Activated T-cell treated with anti-CD3 and anti-CD28 coated beads, Interleukin-2, amount 50 U/mL, for 72 hours (primary cell): ENCODE measurements at regions not wholly inside any gene's neighbourhood (a gene's known extent, or its start where the extent isn't known, plus 50 kb on each side); places are given as distances from the start of the nearest gene placed in this dataset.
"Not testable (repeated sequence)": the region's sequence is repeated elsewhere in the genome, so short reads cannot be mapped to it uniquely, and the experiment has no call there.

Experiments used
- ATAC-seq, 2 donors: fragments of 150-1000 bp; cut with Tn5 transposase; replicated peaks in 1 of 2; 2 replicates each; pipeline ENCODE4 v1.10.0; 2021; ENCODE audit warnings: moderate library complexity in 2 of 2, mild to moderate bottlenecking in 1 of 2
- DNase-seq, 2 donors: peaks; one replicate each; pipeline ENCODE4 v3.0.0; 2021 to 2022; ENCODE audit warnings: mixed read lengths in 1 of 2
- H3K27ac Mint-ChIP-seq: one replicate; pipeline ENCODE4 v1.8.0; 2022; ENCODE audit warnings: mild to moderate bottlenecking, moderate library complexity, mixed read lengths
- H3K27me3 Mint-ChIP-seq: one replicate; pipeline ENCODE4 v1.8.0; 2022; ENCODE audit warnings: low read depth, mixed read lengths
- H3K36me3 Mint-ChIP-seq, 2 donors: one replicate each; pipeline ENCODE4 v1.8.0; 2022; ENCODE audit warnings: mixed read lengths in 2 of 2, mild to moderate bottlenecking in 1 of 2; ENCODE audit not compliant: insufficient read depth in 2 of 2
- H3K4me1 Mint-ChIP-seq: one replicate; pipeline ENCODE4 v1.8.0; 2022; ENCODE audit warnings: low read depth, mixed read lengths
- H3K4me3 Mint-ChIP-seq, 2 donors: one replicate each; pipeline ENCODE4 v1.8.0; 2022; ENCODE audit warnings: mild to moderate bottlenecking in 2 of 2, mixed read lengths in 2 of 2, moderate library complexity in 2 of 2
- H3K9me3 Mint-ChIP-seq, 2 donors: one replicate each; pipeline ENCODE4 v1.8.0; 2022; ENCODE audit warnings: mixed read lengths in 2 of 2

DNA sequence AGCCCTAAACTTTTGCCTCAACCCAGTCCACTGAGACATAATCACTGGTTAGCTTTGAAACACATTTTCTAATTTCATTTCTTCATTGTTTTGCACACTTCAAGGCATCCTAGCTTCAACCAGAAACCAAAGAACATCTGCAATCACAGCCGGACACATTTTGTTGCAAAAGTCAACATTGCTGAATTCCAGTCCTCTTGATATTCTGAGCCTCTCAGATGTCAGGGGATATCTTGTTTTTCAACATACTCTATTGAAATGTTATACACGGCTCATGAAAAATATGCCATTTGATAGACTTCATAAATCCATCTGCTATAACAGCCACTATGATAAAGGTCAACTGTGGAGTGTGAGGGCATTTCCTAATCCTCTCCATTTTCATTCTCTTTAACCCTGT lies 241.6 kb upstream of the PUDP start:
- Mint-ChIP-seq H3K4me1 (no peaks in the 10 kb centered on the region), H3K36me3 (no peaks in the 10 kb centered on the region), H3K27me3 (no peaks in the 10 kb centered on the region), H3K9me3 (peaks cover 2 to 7% of the 10 kb centered on the region in 2 donors), H3K4me3 (no peak overlapping the region), H3K27ac (no peak overlapping the region)
- DNase-seq, result no peak
- ATAC-seq, result no peak

DNA sequence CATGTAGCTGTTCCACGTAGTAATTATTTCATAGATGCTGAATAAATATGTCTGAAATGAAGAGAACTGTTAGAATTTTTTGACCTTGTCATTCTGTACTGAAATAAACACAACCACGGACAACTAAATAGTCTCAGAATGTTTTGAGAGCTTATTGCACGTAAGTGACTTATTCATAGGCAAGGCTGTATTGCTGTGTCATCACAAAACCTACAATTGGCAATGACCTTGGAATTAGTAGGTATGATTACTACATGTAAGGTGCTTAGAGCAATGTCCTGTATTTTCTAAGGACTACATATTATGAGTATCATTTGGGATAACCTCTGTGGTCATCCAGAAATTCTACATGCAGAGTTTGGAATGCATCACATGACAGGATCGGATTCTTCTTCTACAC lies 237.2 kb upstream of the PUDP start:
- DNase-seq, result no peak
- Mint-ChIP-seq H3K27me3 (no peaks in the 10 kb centered on the region), H3K36me3 (no peaks in the 10 kb centered on the region), H3K9me3 (peaks cover 0 to 3% of the 10 kb centered on the region in 2 donors), H3K4me1 (no peaks in the 10 kb centered on the region), H3K27ac (no peak overlapping the region), H3K4me3 (no peak overlapping the region)
- no peak for ATAC-seq

- ATAC-seq, result no peak
- H3K4me1 Mint-ChIP-seq, result no peaks in the 10 kb centered on the region
- DNase-seq, result no peak
- H3K36me3 Mint-ChIP-seq, result peaks cover 2 to 6% of the 10 kb centered on the region in 2 donors
- no peaks in the 10 kb centered on the region for H3K27me3 Mint-ChIP-seq
- peaks cover 7 to 12% of the 10 kb centered on the region in 2 donors for H3K9me3 Mint-ChIP-seq
- H3K4me3 Mint-ChIP-seq, result no peak overlapping the region
- H3K27ac Mint-ChIP-seq, result no peak overlapping the region
These were observed 230.5 kb upstream of the PUDP start for GRCh38 chrX:7378406-7378805.

DNA sequence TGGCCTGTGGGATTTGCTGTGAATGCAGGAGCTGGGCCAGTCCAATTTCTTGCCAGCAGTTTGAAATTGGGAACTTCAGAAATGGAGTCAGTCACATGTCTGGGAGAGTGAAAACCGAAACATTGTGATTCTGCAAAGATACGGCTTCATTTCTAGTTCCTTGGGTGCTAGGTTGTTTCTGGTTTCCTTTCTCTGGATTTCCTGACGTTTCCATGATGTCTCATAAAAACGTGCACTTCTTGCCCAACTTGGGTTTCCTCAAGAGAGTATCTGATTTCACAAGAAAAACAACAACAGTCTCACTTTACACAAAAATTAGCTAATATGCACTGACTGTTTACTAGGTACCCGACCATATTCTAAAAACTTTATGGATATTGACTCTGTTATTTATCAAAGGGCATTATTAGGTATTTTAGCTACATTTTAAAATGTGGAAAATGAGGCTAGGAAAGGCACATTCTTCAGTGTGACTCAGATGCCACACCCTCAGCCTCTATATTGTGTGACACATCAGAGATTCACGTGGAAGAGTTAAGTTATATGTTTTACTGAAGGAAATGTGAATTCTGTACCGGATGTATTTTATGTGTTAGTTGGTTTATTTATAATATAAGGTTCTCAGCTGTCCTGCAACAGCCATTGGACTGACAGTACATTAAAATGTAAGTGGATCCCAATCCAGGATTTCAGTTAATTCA lies 225.0 kb upstream of the PUDP start:
- H3K9me3 Mint-ChIP-seq, result peaks cover 7 to 11% of the 10 kb centered on the region in 2 donors
- H3K27ac Mint-ChIP-seq, result no peak overlapping the region
- DNase-seq, result no peak
- no peaks in the 10 kb centered on the region for H3K4me1 Mint-ChIP-seq
- no peak overlapping the region for H3K4me3 Mint-ChIP-seq
- no peaks in the 10 kb centered on the region for H3K27me3 Mint-ChIP-seq
- no peak for ATAC-seq
- H3K36me3 Mint-ChIP-seq, result peaks cover 2 to 7% of the 10 kb centered on the region in 2 donors

DNA sequence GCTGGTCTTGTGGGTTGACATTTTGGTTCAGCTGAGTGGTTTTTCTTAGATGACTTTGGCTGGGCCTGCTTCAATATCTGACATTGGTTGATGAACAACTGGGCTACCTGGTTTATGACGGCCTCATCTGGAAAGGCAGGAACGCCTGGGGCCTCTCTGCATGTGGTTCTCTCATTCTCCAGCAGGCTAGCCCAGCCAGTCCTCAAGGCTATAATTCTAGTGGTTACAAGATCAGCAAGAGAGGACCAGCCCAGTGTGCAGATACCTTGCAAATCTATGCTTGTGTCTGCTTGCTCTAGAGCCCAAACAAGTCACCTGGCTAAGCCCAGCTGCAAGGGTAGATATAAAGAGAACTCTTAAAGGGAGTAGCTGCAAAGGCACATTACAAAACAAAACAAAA lies 214.2 kb upstream of the PUDP start:
- H3K4me1 Mint-ChIP-seq, result no peaks in the 10 kb centered on the region
- H3K4me3 Mint-ChIP-seq, result no peak overlapping the region
- peaks cover 2 to 6% of the 10 kb centered on the region in 2 donors for H3K9me3 Mint-ChIP-seq
- H3K27ac Mint-ChIP-seq, result no peak overlapping the region
- DNase-seq (no peak), ATAC-seq (no peak)
- peaks cover 10% of the 10 kb centered on the region for H3K27me3 Mint-ChIP-seq
- H3K36me3 Mint-ChIP-seq, result no peaks in the 10 kb centered on the region

DNA sequence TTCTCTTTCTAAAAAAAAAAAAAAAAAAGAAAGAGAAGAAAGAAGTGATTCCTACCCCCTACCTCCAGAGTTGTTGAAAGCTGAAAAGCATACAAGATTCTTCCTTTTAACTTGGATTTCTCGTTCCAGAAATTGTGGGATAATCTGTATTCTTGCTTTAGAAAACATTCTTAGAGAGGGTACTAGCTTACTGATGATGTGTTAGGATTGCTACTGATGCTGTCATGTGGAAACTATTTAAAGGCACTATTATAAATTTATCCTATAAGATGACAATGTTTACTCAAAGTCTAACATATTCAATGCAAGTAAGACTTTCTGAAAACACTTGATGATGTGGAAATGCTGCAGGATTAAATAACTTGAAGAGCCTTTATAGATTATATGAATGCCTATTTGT lies 204.0 kb upstream of the PUDP start:
- Mint-ChIP-seq H3K9me3 (no peaks in the 10 kb centered on the region), H3K36me3 (no peaks in the 10 kb centered on the region), H3K27ac (no peak overlapping the region), H3K4me3 (no peak overlapping the region), H3K27me3 (no peaks in the 10 kb centered on the region), H3K4me1 (no peaks in the 10 kb centered on the region)
- ATAC-seq, result no peak
- no peak for DNase-seq

- no peaks in the 10 kb centered on the region for H3K27me3 Mint-ChIP-seq
- DNase-seq (no peak), ATAC-seq (no peak)
- H3K4me3 Mint-ChIP-seq, result no peak overlapping the region
- H3K27ac Mint-ChIP-seq, result no peak overlapping the region
- H3K9me3 Mint-ChIP-seq, result no peaks in the 10 kb centered on the region
- H3K4me1 Mint-ChIP-seq, result no peaks in the 10 kb centered on the region
- no peaks in the 10 kb centered on the region for H3K36me3 Mint-ChIP-seq
These were observed 199.5 kb upstream of the PUDP start for GRCh38 chrX:7347465-7347864.

- Mint-ChIP-seq H3K27ac (no peak overlapping the region), H3K36me3 (no peaks in the 10 kb centered on the region)
These were observed 198.1 kb upstream of the PUDP start for GRCh38 chrX:7346021-7346420.

DNA sequence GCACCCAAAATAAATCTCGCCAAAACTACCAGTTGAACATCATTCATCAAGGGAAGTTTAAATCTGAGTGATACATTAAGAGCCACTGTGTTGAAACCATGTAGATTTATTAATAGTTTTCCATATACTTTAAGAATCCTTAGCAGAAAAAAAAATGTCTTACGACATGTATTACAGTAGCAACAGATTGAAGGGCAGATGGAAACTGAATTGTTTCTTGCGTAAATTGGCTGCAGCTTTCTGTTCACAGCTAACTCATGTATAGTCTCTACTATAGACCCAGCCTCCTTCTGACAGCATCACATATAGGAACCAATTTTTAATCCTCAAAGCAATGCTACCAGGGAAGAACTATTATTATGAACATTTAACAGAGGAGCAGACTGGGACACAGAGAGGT lies 195.2 kb upstream of the PUDP start:
- Mint-ChIP-seq H3K27me3 (no peaks in the 10 kb centered on the region), H3K4me1 (no peaks in the 10 kb centered on the region), H3K9me3 (no peaks in the 10 kb centered on the region), H3K27ac (no peak overlapping the region), H3K4me3 (no peak overlapping the region), H3K36me3 (no peaks in the 10 kb centered on the region)
- DNase-seq, result no peak
- ATAC-seq, result no peak

More at GRCh38 chrX:7346021-7346420, 198.1 kb upstream of the PUDP start:
- Mint-ChIP-seq H3K27me3 (no peaks in the 10 kb centered on the region), H3K4me3 (no peak overlapping the region), H3K4me1 (no peaks in the 10 kb centered on the region), H3K9me3 (no peaks in the 10 kb centered on the region)
- DNase-seq, result no peak
- ATAC-seq, result no peak

GRCh38 chrX:7335816-7336362 lies 187.9 kb upstream of the PUDP start:
- not testable (repeated sequence) for H3K27me3 Mint-ChIP-seq, DNase-seq, H3K4me1 Mint-ChIP-seq, H3K4me3 Mint-ChIP-seq, H3K27ac Mint-ChIP-seq, H3K9me3 Mint-ChIP-seq, H3K36me3 Mint-ChIP-seq, ATAC-seq

GRCh38 chrX:7334253-7334935 lies 186.4 kb upstream of the PUDP start:
- no peak for ATAC-seq
- no peak overlapping the region for H3K27ac Mint-ChIP-seq
- H3K36me3 Mint-ChIP-seq, result peaks cover 4% of the 10 kb centered on the region in 2 donors
- H3K4me3 Mint-ChIP-seq, result no peak overlapping the region
- no peaks in the 10 kb centered on the region for H3K4me1 Mint-ChIP-seq
- no peak for DNase-seq
- H3K27me3 Mint-ChIP-seq, result no peaks in the 10 kb centered on the region
- no peaks in the 10 kb centered on the region for H3K9me3 Mint-ChIP-seq

- Mint-ChIP-seq H3K4me3 (no peak overlapping the region), H3K27ac (no peak overlapping the region), H3K9me3 (no peaks in the 10 kb centered on the region), H3K27me3 (no peaks in the 10 kb centered on the region), H3K36me3 (peaks cover 4 to 7% of the 10 kb centered on the region in 2 donors), H3K4me1 (no peaks in the 10 kb centered on the region)
- ATAC-seq (no peak), DNase-seq (no peak)
These were observed 183.2 kb upstream of the PUDP start for GRCh38 chrX:7330971-7331746.

DNA sequence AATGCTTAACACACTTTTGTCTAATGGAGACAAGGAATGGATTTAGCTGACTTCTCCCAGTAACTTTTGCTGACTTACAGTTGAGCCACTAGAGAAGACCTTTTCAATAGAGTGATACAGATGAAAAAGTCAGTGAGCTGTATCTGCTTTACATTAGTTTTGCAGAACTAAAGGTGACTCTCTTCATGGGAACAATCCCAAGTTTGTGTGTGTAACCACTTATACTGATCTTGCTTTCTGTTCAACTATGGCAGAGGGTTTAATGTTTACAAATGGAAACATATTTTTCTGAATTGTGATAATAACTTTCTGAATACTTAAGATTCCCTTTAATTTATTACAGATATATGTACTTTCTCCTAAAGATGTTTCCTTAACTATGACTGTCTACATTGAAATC lies 182.6 kb upstream of the PUDP start:
- no peaks in the 10 kb centered on the region for H3K27me3 Mint-ChIP-seq
- H3K4me3 Mint-ChIP-seq, result no peak overlapping the region
- ATAC-seq, result no peak
- no peak for DNase-seq
- no peak overlapping the region for H3K27ac Mint-ChIP-seq
- no peaks in the 10 kb centered on the region for H3K4me1 Mint-ChIP-seq
- peaks cover 4 to 7% of the 10 kb centered on the region in 2 donors for H3K36me3 Mint-ChIP-seq
- H3K9me3 Mint-ChIP-seq, result no peaks in the 10 kb centered on the region
